SH-SY5Y (cell line): ENCODE measurements at regions not wholly inside any gene's neighbourhood (a gene's known extent, or its start where the extent isn't known, plus 50 kb on each side); places are given as distances from the start of the nearest gene placed in this dataset.

Source experiments
- GATA2 ChIP-seq: IDR thresholded peaks from 2 replicates; pipeline ENCODE4 v1.6.1; 2011; ENCODE audit warnings: mild to moderate bottlenecking, low read depth, low read length
- GATA3 ChIP-seq: IDR thresholded peaks from 2 replicates; pipeline ENCODE4 v1.6.1; 2011; ENCODE audit warnings: low read depth, mild to moderate bottlenecking, low read length, moderate library complexity

GRCh38 chr1:55939866-55940265 lies 639.5 kb downstream of the PLPP3 start:
- no peak for TF ChIP-seq GATA3
- no peak for TF ChIP-seq GATA2
